ENCODE measurements at regions not wholly inside any gene's neighbourhood (a gene's known extent, or its start where the extent isn't known, plus 50 kb on each side); places are given as distances from the start of the nearest gene placed in this dataset.

GRCh38 chr1:72649991-72650390, 367.7 kb upstream of the NEGR1 start:
- no peak for DNase-seq (ENCODE audit: low read depth)

GRCh38 chr1:72649211-72649888, 367.0 kb upstream of the NEGR1 start:
- no peak for DNase-seq (ENCODE audit: low read depth)

- DNase-seq (ENCODE audit: low read depth), result no peak
These were observed 366.1 kb upstream of the NEGR1 start for GRCh38 chr1:72648465-72648864.

- DNase-seq (ENCODE audit: low read depth), result no peak
These were observed 360.8 kb upstream of the NEGR1 start for GRCh38 chr1:72643142-72643541.

- DNase-seq (ENCODE audit: low read depth), result no peak
These were observed 355.3 kb upstream of the NEGR1 start for GRCh38 chr1:72637593-72637992.

- DNase-seq (ENCODE audit: low read depth), result no peak
These were observed 354.3 kb upstream of the NEGR1 start for GRCh38 chr1:72636631-72637030.

- no peak for DNase-seq (ENCODE audit: low read depth)
These were observed 353.4 kb upstream of the NEGR1 start for GRCh38 chr1:72635719-72636118.

GRCh38 chr1:72634946-72635345, 352.6 kb upstream of the NEGR1 start:
- no peak for DNase-seq (ENCODE audit: low read depth)

GRCh38 chr1:72631449-72631848, 349.1 kb upstream of the NEGR1 start:
- no peak for DNase-seq (ENCODE audit: low read depth)

- peak; percentile 68 for DNase-seq (ENCODE audit: low read depth)
These were observed 341.0 kb upstream of the NEGR1 start for GRCh38 chr1:72623299-72623708.

- DNase-seq (ENCODE audit: low read depth), result no peak
These were observed 338.1 kb upstream of the NEGR1 start for GRCh38 chr1:72620453-72620852.

- no peak for DNase-seq (ENCODE audit: low read depth)
These were observed 324.0 kb upstream of the NEGR1 start for GRCh38 chr1:72606216-72606810.

- no peak for DNase-seq (ENCODE audit: low read depth)
These were observed 318.8 kb upstream of the NEGR1 start for GRCh38 chr1:72601035-72601674.

GRCh38 chr1:72586023-72586685, 303.8 kb upstream of the NEGR1 start:
- DNase-seq (ENCODE audit: low read depth), result no peak

GRCh38 chr1:72579629-72580028, 297.3 kb upstream of the NEGR1 start:
- no peak for DNase-seq (ENCODE audit: low read depth)

GRCh38 chr1:72570815-72571214, 288.5 kb upstream of the NEGR1 start:
- DNase-seq (ENCODE audit: low read depth), result no peak

- peak; percentile 5 for DNase-seq (ENCODE audit: low read depth)
These were observed 285.8 kb upstream of the NEGR1 start for GRCh38 chr1:72568113-72568512.

GRCh38 chr1:72567521-72567920, 285.2 kb upstream of the NEGR1 start:
- DNase-seq (ENCODE audit: low read depth), result peak; percentile 9

- no peak for DNase-seq (ENCODE audit: low read depth)
These were observed 282.4 kb upstream of the NEGR1 start for GRCh38 chr1:72564749-72565148.

- peak; percentile 48 for DNase-seq (ENCODE audit: low read depth)
These were observed 275.2 kb upstream of the NEGR1 start for GRCh38 chr1:72557446-72558049.

- DNase-seq (ENCODE audit: low read depth), result no peak
These were observed 265.1 kb upstream of the NEGR1 start for GRCh38 chr1:72547412-72547811.

- no peak for DNase-seq (ENCODE audit: low read depth)
These were observed 258.3 kb upstream of the NEGR1 start for GRCh38 chr1:72540674-72541073.

All from renal cortical epithelial cell (primary cell).